GM19238 (cell line): ENCODE measurements at regions not wholly inside any gene's neighbourhood (a gene's known extent, or its start where the extent isn't known, plus 50 kb on each side); places are given as distances from the start of the nearest gene placed in this dataset.

Experiments
- DNase-seq: peaks from one replicate; pipeline ENCODE4 v3.0.0; 2011; ENCODE audit warnings: low spot score; ENCODE audit not compliant: insufficient read length

GRCh38 chr11:32265911-32266310 is 169.4 kb downstream of the WT1 start:
- no peak for DNase-seq

GRCh38 chr11:32266601-32267000 is 168.7 kb downstream of the WT1 start:
- DNase-seq, result no peak

- no peak for DNase-seq
These were observed 167.6 kb downstream of the WT1 start for GRCh38 chr11:32267679-32268187.

GRCh38 chr11:32273931-32274330 is 161.4 kb downstream of the WT1 start:
- DNase-seq, result no peak

- no peak for DNase-seq
These were observed 155.7 kb downstream of the WT1 start for GRCh38 chr11:32279672-32280071.

- no peak for DNase-seq
These were observed 155.0 kb downstream of the WT1 start for GRCh38 chr11:32280339-32280738.

- no peak for DNase-seq
These were observed 147.1 kb downstream of the WT1 start for GRCh38 chr11:32288276-32288675.

GRCh38 chr11:32289701-32290100 is 145.6 kb downstream of the WT1 start:
- DNase-seq, result no peak

- no peak for DNase-seq
These were observed 144.6 kb downstream of the WT1 start for GRCh38 chr11:32290783-32291182.

GRCh38 chr11:32297611-32298011 is 137.7 kb downstream of the WT1 start:
- no peak for DNase-seq

GRCh38 chr11:32302826-32303225 is 132.5 kb downstream of the WT1 start:
- no peak for DNase-seq

GRCh38 chr11:32304521-32304920 is 130.8 kb downstream of the WT1 start:
- no peak for DNase-seq

GRCh38 chr11:32305460-32305859 is 129.9 kb downstream of the WT1 start:
- no peak for DNase-seq

- DNase-seq, result no peak
These were observed 127.9 kb downstream of the WT1 start for GRCh38 chr11:32307471-32307870.

- no peak for DNase-seq
These were observed 127.4 kb downstream of the WT1 start for GRCh38 chr11:32307913-32308312.

- no peak for DNase-seq
These were observed 125.7 kb downstream of the WT1 start for GRCh38 chr11:32309530-32310213.

GRCh38 chr11:32310214-32310601 is 125.1 kb downstream of the WT1 start:
- no peak for DNase-seq

GRCh38 chr11:32311346-32312065 is 123.8 kb downstream of the WT1 start:
- DNase-seq, result no peak

GRCh38 chr11:32312206-32312817 is 123.0 kb downstream of the WT1 start:
- DNase-seq, result no peak

- no peak for DNase-seq
These were observed 122.4 kb downstream of the WT1 start for GRCh38 chr11:32312865-32313403.

GRCh38 chr11:32313477-32313876 is 121.9 kb downstream of the WT1 start:
- no peak for DNase-seq

GRCh38 chr11:32315121-32315520 is 120.2 kb downstream of the WT1 start:
- no peak for DNase-seq
